Fibroblast of lung (primary cell): ENCODE measurements at regions not wholly inside any gene's neighbourhood (a gene's known extent, or its start where the extent isn't known, plus 50 kb on each side); places are given as distances from the start of the nearest gene placed in this dataset.

Experiments used
- EZH2 ChIP-seq: IDR thresholded peaks from 2 replicates; pipeline ENCODE4 v1.5.1; 2012; ENCODE audit warnings: low read length, control low read depth, mild to moderate bottlenecking; ENCODE audit errors: missing control alignments
- TF ChIP-seq, protein P1 (sequence below), 2 donors: IDR thresholded peaks in 1 of 2; conservative IDR thresholded peaks in 1 of 2; 1 replicate in 1 of 2; 2 replicates in 1 of 2; pipeline ENCODE4 v1.5.1; 2011 to 2012; ENCODE audit warnings: low read length in 2 of 2, control low read depth in 1 of 2, inconsistent platforms in 1 of 2, low read depth in 1 of 2, mild to moderate bottlenecking in 1 of 2

DNA sequence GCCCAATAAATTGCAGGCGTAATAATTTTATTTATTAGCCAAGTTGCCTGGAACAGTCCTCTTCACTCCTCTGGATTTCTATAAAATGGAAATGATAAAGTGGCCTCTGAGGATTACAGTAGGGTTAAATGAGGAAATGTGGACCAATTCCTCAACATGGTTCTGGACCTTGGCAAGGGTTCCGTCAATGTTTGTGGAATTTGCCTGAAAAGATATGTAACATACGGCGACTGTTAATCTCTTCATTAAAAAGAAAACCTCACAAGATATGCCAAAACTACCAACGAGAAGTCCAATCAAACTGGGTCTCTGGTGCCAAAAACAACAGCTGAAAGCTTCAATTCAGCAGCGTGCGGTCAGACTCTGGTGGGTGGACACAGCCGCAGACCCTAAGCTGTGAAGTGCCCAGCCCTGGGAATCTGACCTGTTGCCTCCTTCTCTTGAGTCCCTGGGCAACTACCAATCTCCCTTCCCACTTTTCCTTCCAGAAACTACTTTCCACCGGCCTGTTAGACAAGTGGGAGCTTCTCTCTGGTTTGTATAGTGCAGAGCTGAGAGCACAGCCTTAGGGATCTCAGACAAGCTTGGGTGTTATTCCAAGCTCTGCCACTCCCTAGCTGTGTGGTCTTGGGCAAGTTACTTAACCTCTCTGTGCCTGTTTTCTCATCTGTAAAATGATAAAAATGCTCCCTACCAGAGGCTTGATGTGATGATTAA lies 190.5 kb upstream of the GSC start:
- TF ChIP-seq, protein P1, sequence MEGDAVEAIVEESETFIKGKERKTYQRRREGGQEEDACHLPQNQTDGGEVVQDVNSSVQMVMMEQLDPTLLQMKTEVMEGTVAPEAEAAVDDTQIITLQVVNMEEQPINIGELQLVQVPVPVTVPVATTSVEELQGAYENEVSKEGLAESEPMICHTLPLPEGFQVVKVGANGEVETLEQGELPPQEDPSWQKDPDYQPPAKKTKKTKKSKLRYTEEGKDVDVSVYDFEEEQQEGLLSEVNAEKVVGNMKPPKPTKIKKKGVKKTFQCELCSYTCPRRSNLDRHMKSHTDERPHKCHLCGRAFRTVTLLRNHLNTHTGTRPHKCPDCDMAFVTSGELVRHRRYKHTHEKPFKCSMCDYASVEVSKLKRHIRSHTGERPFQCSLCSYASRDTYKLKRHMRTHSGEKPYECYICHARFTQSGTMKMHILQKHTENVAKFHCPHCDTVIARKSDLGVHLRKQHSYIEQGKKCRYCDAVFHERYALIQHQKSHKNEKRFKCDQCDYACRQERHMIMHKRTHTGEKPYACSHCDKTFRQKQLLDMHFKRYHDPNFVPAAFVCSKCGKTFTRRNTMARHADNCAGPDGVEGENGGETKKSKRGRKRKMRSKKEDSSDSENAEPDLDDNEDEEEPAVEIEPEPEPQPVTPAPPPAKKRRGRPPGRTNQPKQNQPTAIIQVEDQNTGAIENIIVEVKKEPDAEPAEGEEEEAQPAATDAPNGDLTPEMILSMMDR (conservative IDR thresholded peaks at IDR 0.05 in 1 of 2, IDR thresholded peaks at IDR 0.05 in 1 of 2; ENCODE audit: low read depth in 1 of 2, low read length in 2 of 2), result no peak
- TF ChIP-seq EZH2, result no peak
